ENCODE measurements at regions not wholly inside any gene's neighbourhood (a gene's known extent, or its start where the extent isn't known, plus 50 kb on each side); places are given as distances from the start of the nearest gene placed in this dataset.

GRCh38 chr13:80265348-80265747, 75.6 kb downstream of the SPRY2 start:
- H3K4me3 ChIP-seq (replicated peaks; ENCODE audit: low read depth, low read length), result no peak overlapping the region
- TF ChIP-seq, protein P1, sequence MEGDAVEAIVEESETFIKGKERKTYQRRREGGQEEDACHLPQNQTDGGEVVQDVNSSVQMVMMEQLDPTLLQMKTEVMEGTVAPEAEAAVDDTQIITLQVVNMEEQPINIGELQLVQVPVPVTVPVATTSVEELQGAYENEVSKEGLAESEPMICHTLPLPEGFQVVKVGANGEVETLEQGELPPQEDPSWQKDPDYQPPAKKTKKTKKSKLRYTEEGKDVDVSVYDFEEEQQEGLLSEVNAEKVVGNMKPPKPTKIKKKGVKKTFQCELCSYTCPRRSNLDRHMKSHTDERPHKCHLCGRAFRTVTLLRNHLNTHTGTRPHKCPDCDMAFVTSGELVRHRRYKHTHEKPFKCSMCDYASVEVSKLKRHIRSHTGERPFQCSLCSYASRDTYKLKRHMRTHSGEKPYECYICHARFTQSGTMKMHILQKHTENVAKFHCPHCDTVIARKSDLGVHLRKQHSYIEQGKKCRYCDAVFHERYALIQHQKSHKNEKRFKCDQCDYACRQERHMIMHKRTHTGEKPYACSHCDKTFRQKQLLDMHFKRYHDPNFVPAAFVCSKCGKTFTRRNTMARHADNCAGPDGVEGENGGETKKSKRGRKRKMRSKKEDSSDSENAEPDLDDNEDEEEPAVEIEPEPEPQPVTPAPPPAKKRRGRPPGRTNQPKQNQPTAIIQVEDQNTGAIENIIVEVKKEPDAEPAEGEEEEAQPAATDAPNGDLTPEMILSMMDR (IDR thresholded peaks at IDR 0.05; ENCODE audit: insufficient read depth, low read length, poor library complexity, severe bottlenecking), result no peak
- no peaks in the 10 kb centered on the region for H3K27me3 ChIP-seq (replicated peaks; ENCODE audit: control insufficient read depth, insufficient read depth, low read length)
- H3K36me3 ChIP-seq (ENCODE audit: control insufficient read depth, insufficient read depth, low read length), result no peaks in the 10 kb centered on the region
- DNase-seq (ENCODE audit: extremely low read depth, insufficient read length), result peak; percentile 16

DNA sequence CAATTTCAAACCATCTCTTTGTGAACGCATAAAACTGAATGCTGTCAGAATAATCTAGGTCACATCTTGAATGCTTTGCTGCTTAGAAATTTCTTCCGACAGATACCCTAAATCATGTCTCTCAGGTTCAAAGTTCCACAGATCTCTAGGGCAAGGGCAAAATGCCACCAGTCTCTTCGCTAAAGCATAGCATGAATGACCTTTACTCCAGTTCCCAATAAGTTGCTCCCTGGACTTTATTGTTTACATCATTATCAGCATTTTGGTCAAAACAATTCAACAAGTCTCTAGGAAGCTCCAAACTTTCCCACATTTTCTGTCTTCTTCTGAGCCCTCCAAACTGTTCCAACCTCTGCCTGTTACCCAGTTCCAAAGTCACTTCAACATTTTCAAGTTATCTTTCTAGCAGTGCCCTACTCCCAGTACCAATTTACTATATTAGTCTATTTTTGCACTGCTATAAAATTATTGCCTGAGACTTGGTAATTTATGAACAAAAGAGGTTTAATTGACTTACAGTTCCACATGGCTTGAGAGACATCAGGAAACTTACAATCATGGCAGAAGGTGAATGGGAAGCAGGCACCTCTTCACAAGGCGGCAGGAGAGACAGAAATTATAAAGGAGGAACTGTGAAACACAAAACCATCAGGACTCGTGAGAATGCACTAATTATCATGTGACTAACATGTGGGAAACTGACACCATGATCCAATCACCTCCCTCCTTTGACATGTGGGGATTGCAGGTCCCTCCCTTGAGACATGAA, 77.0 kb downstream of the SPRY2 start:
- Histone ChIP-seq H3K36me3 (ENCODE audit: control insufficient read depth, insufficient read depth, low read length) (no peaks in the 10 kb centered on the region), H3K27me3 (replicated peaks; ENCODE audit: control insufficient read depth, insufficient read depth, low read length) (no peaks in the 10 kb centered on the region), H3K4me3 (replicated peaks; ENCODE audit: low read depth, low read length) (no peak overlapping the region)
- no peak for DNase-seq (ENCODE audit: extremely low read depth, insufficient read length)
- TF ChIP-seq, protein P1 (IDR thresholded peaks at IDR 0.05; ENCODE audit: insufficient read depth, low read length, poor library complexity, severe bottlenecking), result no peak

DNA sequence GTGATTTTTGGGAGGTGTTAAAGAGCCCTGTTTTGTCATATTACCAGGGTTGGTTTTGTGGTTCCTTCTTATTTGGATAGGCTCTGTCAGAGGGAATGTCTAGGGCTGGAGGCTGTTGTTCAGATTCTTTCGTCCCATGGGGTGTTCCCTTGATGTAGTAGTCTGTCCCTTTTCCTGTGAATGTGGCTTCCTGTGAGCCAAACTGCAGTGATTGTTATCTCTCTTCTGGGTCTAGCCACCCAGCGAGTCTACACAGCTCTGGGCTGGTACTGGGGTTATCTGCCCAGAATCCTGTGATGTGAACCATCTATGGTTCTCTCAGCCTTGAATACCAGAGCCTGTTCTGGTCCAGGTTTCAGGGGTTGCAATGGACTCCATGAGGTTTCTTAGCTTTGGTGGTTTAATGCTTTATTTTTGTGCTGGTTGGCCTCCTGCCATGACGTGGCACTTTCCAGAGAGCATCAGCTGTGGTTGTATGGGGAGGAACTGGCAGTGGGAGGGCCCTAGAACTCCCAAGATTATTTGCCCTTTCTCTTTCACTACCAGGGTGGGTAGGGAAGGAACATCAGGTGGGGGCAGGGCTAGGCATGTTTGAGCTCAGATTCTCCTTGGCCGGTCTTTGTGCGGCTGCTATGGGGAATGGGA, 78.8 kb downstream of the SPRY2 start:
- Histone ChIP-seq H3K4me3 (replicated peaks; ENCODE audit: low read depth, low read length) (no peak overlapping the region), H3K27me3 (replicated peaks; ENCODE audit: control insufficient read depth, insufficient read depth, low read length) (no peaks in the 10 kb centered on the region), H3K36me3 (ENCODE audit: control insufficient read depth, insufficient read depth, low read length) (no peaks in the 10 kb centered on the region)
- TF ChIP-seq, protein P1 (IDR thresholded peaks at IDR 0.05; ENCODE audit: insufficient read depth, low read length, poor library complexity, severe bottlenecking), result no peak
- DNase-seq (ENCODE audit: extremely low read depth, insufficient read length), result no peak

- DNase-seq (ENCODE audit: extremely low read depth, insufficient read length), result peak; percentile 28
- Histone ChIP-seq H3K27me3 (replicated peaks; ENCODE audit: control insufficient read depth, insufficient read depth, low read length) (no peaks in the 10 kb centered on the region), H3K4me3 (replicated peaks; ENCODE audit: low read depth, low read length) (no peak overlapping the region), H3K36me3 (ENCODE audit: control insufficient read depth, insufficient read depth, low read length) (no peaks in the 10 kb centered on the region)
- TF ChIP-seq, protein P1 (IDR thresholded peaks at IDR 0.05; ENCODE audit: insufficient read depth, low read length, poor library complexity, severe bottlenecking), result no peak
Observed at GRCh38 chr13:80259159-80259558, 81.8 kb downstream of the SPRY2 start.

GRCh38 chr13:80256352-80256932, 84.5 kb downstream of the SPRY2 start:
- H3K27me3 ChIP-seq (replicated peaks; ENCODE audit: control insufficient read depth, insufficient read depth, low read length), result no peaks in the 10 kb centered on the region
- TF ChIP-seq, protein P1 (IDR thresholded peaks at IDR 0.05; ENCODE audit: insufficient read depth, low read length, poor library complexity, severe bottlenecking), result no peak
- peak; percentile 56 for DNase-seq (ENCODE audit: extremely low read depth, insufficient read length)
- H3K4me3 ChIP-seq (replicated peaks; ENCODE audit: low read depth, low read length), result no peak overlapping the region
- H3K36me3 ChIP-seq (ENCODE audit: control insufficient read depth, insufficient read depth, low read length), result no peaks in the 10 kb centered on the region
